LHCN-M2 (cell line): ENCODE measurements at regions not wholly inside any gene's neighbourhood (a gene's known extent, or its start where the extent isn't known, plus 50 kb on each side); places are given as distances from the start of the nearest gene placed in this dataset.

ENCODE experiments used
- DNase-seq: peaks from one replicate; pipeline ENCODE4 v3.0.0-alpha.2; 2012; ENCODE audit warnings: low read depth

DNA sequence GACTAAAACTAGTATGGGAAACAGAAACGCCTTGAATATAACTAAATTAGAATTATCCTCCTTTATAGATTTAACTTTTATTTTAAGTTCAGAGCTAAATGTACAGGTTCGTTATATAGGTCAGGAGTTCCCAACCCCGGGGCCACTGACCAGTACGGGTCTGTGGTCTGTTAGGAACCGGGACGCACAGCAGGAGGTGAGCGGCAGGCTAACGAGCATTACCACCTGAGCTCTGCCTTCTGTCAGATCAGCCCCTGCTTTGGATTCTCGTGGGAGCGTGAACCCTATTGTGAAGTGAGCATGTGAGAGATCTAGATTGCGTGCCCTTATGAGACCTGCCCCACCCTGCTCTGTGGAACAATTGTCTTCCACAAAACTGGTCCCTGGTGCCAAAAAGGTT is 51.0 kb downstream of the FAT4 start:
- DNase-seq = no peak

DNA sequence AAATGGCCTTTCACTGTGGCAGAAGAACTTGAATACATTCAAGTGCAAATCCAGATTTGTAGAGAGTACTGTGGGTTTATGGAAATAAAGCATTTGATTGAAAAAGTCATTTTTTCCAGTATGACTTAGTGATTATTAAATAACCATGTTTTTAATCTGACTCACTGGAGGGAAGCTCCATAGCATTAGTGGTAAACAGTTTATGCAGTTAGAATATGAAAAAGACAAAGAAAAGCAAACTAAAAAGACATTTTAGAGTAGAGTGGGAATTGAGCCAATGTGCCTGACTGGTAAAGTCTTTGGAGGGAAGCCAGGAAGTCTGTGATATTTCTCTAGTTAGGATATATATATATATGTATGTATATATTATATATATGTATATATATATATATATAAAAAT is 53.4 kb downstream of the FAT4 start:
- peak; percentile 47 for DNase-seq

DNA sequence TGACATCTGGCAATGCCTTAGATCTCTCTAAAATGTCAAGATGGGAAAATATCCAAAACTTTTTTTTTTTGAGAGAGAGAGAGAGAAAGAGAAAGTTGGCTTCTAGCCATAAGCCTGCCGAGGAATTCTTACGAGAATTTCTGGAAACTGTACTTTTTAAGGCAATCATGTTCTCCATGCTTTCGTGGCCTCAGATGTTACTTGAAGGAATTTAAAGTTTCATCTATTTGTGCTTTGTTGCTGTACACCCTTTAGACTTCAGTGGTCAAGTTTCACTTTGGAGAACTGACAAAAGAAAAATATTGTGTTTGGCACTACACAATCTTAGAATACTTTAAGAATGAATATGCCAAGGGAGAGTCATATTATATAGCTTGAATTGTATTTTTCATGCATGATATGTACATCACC is 53.9 kb downstream of the FAT4 start:
- DNase-seq = peak; percentile 77

DNA sequence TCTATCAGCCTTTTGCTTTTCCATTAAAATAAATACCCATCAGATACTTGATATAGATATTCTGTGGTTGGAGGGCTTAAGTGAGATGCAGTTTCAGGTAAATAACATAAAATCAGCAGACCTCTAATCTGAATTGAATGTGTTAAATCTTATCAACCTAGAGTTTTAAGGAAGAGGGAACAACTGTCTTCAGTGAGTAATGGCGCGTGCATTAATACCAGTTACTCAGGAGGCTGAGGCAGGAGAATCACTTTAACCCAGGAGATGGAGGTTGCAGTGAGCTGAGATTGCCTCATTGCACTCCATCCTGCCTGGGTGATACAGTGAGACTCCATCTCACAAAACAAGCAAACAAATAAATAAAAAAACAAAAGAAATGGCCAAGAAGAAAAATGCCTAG is 54.3 kb downstream of the FAT4 start:
- peak; percentile 22 for DNase-seq

DNA sequence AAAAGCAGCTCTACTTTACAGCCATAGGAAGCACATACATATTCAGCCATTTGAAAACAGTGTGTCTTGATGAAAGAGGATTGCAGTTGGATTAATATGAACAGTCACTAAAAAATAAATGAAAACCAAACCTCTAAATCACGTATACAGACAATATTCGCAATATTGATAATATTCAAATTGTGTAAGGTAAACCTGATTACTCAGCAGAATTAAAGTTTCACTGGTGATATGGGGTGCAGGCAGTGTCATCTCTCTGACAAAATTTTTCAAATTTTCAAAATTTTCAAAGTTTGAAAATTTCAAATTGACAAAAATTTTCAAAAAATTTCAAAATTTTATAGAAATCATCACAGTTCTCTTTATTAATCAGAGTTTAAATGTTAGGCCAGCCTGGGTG is 55.7 kb downstream of the FAT4 start:
- no peak for DNase-seq

DNA sequence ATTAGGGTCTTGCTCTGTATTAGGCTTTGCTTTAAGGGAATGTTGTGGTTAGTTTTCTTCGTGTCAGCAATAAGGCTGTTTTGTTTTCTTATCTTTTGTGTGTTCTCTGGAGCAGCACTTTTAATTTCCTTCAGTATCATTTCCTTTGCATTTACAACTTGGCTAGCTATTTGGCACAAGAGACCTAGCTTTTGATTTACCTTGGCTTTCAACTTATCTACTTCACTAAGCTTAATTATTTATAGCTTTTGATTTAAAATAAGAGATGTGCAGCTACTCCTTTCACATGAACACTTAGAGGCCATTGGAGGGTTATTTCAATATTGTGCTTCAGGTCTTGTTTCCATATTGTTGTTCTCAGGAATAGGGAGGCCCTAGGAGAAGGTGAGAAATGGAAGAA is 68.2 kb downstream of the FAT4 start:
- no peak for DNase-seq

DNA sequence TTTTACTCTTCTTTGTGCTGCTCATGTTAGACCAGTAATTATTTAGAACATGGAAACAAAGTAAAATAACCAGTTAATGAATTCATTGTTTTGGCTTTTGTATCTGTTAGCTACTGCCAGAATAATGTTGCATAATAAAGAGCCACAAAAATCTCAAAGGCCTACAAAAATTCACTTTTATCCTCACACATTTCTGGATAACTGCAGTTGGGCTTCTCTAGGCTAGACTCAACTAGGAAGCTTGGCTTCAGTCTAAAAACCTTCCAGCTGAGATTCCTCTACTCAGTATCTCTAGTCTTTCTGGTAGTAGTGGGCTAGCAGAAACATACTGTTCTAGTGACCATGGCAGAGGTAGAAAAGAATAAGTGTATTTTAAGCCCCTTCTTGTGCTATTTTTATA is 73.0 kb downstream of the FAT4 start:
- DNase-seq = peak; percentile 18

DNA sequence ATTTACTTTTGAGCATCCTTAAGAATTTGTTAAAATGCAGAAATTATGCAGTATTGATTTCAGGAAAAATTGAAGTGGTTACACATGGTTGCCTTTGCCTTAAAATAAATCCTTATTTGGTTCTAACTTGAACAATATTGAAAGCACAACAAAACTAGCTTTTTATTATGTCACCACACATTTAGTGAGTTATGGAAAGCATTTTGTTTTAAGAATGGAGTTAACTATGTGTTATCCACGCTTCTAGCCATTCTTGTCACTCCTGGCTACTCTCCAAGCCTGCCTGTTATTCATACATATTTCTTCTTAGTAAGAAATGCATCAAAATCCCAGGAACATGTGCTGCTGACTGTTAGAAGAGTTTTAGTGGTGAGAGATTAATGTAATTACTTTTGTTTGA is 73.9 kb downstream of the FAT4 start:
- peak; percentile 81 for DNase-seq

DNA sequence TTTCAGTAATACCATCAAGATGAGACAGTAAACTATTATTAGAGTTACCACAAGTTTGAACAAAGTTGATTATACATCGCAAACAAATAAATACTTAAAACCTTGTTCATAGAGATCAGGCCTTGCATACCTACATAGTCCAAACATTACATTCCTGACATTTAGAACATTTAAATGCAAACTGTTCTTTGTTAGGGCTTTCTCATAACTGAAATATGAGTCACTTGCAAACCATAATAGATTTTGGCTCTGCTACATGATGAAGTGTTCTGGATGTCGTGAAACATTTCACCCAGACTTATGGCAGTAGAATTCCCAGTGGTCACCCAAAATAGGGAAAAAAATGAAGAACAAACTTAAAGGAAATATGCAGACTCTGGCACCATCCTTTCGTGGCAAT is 75.0 kb downstream of the FAT4 start:
- DNase-seq = peak; percentile 94

DNA sequence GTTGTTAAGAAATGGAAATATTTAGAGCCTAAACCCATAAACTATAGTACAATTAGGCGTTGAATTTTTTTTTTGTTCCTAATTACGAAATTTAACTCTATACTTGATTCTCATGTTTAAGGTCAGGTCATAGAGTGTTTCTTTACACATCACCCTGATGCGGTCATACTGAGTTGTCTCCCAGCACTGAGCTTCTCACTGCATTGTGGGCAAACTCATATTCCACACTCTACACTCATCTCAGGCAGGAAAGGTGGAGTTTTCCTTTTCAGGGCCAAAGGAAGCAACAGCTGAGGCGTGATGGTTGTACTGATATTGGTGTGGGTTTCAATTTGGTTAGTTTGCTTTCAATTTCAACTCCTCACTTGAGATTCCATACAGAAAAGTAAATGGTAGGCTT is 75.4 kb downstream of the FAT4 start:
- peak; percentile 96 for DNase-seq

DNA sequence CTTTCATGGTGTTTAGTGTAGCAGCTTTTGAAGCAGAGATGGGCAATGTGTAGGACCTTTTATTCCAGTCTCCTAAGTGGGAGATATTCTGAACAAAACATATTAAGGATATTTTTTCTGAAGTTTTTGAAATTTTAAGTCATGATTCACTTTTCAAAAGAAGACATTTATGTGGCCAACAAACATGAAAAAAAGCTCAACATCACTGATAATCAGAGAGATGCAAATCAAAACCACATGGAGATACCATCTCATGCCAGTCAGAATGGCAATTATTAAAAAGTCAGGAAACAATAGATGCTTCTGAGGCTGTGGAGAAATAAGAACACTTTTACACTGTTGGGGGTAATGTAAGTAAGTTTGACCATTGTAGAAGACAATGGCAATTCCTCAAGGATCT is 76.0 kb downstream of the FAT4 start:
- DNase-seq = no peak

DNA sequence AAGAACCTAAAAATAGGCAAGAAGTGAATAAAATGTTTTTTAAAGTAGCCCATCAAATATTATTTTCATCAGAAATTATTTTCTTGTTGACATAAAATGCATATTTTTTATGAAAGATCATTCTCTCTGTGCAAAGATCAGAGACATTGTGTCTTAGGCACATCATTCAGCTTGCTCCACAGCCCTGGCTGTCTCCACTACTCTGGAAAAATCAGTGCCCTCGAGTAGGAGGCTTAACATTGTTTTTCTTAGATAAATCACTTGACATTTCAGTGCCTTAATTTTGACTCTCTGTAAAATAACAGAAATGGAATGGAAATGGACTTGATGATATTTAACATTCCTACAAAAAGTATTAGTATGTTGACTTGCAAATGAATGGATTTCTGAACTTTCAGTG is 77.9 kb downstream of the FAT4 start:
- no peak for DNase-seq

DNA sequence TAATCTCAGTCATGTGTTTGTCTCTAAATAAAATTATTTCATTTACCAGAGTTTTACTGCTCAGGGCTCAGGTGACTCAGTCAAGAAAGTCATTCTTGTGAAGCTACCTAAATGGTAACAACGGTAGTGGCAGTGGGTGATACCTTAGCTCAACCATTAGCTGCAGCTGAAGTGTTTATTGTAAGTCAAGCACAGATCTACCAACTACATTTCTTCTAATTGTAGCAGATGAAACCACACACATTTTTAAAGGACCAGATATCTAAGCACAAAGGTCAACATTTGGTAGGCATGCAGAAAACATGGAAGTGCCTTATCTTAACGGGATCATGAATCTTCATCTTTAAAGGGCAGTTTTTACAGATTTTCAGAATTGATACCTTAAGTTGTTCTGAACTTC is 79.1 kb downstream of the FAT4 start:
- DNase-seq = no peak

DNA sequence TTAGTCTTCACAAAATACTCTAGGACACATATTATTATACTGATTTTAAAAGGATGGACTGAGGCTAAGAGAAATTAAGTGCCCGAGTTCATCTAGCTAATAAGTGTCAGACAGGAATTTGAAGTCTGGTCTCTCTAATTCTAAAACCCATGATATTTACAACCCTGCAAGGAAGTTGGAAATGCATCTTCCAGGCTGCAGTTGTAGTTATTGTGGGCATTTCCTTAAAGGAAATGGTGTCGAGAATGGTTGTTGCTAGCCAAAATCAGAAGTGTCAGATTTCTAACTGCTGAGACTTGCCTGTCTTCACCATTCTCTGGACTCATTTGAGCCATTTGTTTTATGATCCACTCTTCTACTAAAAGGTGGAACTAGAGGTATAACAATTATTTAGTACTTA is 82.5 kb downstream of the FAT4 start:
- DNase-seq = peak; percentile 8

DNA sequence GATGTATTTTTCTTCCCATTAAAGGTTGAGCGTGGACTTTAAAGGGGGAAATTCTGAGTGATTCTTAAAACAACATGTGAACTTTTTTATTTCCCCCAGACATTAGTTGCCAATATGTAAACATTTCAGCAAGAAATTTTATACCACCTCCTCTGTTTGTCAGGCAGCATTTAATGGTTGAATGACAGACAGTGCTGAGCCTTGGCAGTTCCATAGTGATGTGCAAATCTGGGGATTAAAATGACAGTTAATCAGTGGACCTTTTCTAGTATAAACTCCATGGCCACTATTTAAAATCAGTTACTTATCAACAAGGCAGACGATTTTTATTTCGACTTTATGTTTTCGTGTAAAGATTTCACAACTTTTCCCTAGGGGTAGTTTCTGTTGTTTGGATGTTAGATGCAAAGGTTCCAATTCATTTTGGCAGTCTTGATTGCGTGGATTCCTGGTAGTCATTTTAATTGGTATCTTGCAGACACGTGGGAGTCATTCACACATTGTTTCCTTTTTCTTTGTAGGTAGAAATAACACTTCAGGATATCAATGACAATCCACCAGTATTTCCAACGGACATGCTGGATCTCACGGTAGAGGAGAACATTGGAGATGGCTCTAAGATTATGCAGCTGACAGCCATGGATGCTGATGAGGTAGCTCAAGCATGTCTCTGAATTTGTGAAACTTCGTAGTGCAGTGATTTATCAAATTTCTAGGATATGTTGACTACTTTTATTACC is 83.7 kb downstream of the FAT4 start:
- DNase-seq = no peak

DNA sequence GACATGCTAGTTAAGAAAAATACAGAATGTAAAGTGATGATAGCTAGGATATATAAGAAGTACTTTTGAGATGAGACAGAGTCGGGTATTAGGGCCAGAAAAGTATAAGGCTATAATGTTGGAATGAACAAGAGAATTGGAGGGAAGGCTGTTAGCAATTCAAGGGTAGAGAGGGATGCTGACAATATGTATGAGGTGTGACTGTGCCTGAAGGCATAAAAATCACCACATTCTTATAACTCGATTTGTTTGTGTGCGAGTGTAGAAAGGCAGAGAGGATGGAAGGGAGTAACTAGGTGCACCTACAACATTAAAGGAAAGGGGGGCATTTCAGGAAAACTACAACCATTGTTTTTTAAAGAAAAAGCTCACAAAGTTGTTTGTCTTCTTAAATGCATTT is 86.0 kb downstream of the FAT4 start:
- DNase-seq = no peak

DNA sequence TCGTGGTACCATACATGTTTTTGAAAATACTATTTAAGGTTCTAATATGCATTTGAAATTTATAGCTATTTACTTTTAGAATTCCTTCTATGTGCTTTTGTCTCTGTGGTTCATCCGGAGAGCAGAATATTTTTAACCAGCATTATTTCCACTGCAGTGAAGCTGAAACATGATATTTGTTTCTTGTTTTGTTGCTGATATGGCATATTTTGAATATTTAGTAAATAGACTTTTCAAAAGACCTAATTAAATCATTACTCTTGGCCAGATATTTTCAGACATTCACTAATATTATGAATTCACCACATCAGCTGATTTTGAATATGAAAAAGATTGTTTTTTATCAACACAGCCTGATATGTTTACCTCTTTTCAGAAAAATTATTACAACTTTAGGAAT is 87.0 kb downstream of the FAT4 start:
- DNase-seq = no peak

DNA sequence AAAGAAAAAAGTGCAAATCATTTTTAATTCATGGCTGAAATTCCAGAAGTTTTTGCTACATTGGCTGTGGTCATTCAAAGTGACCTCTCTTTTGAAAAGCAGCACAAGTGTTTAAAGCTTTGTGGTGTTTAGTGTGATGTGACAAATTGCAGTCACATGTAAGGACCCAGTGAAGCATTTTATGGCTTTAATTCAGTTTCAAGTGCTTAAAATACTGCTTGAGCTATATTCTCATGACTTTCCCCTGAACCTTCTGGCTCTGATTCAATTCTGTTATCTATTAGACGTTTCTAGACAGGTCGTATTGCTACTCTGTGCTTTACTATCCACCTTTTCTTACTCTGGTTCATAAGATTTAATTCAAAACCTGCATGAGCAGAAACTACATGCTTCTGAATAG is 105.8 kb downstream of the FAT4 start:
- no peak for DNase-seq

DNA sequence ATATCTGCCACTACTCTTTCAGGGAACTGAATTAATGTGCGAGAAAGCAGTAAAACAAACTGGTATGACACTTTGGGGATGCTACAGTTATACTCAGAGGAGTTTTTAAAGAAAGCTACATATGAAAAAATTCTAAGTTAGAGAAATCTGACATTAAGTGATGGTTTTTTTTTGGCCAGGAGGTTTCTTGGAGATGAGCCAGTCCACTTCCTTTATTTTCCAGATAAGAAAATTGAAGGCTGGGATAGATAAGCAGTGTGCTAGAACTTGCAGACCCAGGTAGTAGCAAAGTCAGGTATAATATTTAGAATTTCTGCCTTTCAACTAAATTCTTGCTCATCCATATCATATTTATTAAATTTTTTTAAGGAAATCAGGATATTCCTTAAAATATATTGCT is 106.8 kb downstream of the FAT4 start:
- DNase-seq = no peak

DNA sequence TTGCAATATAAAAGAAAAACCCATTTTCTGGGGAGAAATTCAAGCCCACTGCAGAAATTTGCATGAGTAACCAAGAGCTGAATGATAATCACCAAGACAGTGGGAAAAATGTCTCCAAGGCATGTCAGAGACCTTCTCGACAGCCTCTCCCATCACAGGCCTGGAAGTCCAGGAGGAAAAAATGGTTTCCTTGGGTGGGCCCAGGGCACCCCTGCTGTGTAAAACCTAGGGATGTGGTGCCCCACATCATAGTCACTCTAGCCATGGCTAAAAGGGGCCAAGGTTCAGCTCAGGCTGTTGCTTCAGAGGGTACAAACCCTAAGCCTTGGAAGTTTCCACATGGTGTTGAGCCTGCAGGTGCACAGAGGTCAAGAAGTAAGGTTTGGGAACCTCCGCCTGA is 108.4 kb downstream of the FAT4 start:
- no peak for DNase-seq

DNA sequence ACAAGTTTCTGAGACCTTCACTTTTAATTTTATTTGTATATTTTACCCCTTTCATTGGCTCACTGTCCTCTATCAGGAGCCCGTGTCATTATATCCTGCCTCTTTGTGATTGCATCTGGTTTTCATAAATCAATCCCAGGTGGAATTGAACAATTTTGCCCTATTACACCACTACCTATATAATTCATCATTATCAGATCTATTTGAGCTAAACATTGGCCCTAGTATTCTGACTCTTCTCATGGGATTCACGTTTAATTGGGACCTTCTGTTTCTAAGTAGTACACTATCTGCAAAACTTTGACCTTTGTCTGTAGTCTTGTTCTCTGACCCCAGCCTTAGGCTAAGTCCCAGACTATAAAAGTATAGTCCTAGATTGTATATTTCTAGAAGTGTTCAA is 114.1 kb downstream of the FAT4 start:
- no peak for DNase-seq

DNA sequence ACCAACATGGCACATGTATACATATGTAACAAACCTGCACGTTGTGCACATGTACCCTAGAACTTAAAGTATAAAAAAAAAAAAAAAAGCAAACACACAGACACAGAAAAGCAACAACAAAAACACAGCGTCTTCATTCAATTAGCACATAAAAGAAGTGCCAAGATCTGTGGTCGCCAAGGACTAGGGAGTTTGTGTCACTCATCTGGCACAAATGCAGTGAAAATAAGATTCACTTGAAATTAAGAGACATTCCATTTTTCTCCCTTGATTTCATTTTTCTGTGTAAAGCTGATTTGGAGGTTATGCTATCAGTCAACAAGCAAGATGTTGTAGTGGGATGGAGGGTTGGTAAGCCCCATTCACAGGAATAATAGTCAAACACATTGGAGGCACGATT is 115.3 kb downstream of the FAT4 start:
- DNase-seq = no peak

DNA sequence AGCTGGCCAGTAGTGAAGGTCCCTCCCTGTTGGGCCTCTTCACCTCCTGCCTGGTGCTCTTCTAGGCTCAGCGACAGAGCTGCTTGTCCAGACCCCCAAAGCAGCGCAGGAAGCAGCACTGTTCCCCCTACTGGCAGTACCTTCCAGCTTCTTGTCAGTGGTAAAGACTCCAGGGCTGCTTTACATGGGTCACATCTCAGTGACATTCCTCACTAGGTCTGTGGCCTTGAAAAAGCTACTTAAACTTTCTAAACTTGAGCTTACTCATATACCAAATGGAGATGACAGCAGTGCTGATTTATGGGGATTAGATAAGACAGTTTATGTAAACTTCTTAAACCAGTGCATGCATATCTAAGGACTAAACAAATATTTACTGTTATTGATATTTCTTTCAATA is 117.3 kb downstream of the FAT4 start:
- peak; percentile 31 for DNase-seq

DNA sequence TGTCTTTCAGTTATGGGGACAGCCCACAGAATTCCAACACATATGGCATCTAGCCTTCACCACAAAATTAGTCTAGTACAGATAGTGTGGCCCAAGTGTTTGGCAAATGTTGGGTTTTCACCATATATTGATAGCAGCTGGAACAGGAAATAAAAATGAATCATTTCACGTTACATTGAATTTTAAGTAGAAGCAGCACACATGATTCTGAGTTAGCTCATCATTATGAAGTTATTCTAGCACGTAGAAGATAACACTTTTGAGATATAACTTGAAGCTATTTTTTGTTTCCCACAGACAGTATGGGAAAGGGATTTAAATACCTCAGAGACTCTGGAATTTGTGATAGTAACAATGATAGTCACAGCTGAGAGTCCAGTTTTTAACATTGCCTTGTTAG is 118.7 kb downstream of the FAT4 start:
- DNase-seq = peak; percentile 75
